Peyer's patch (tissue), 4 donors: ENCODE measurements at regions not wholly inside any gene's neighbourhood (a gene's known extent, or its start where the extent isn't known, plus 50 kb on each side); places are given as distances from the start of the nearest gene placed in this dataset.

Experiments
- DNase-seq, 3 donors: peaks; one replicate each; pipeline ENCODE4 v3.0.0-alpha.2; 2017 to 2019
- H3K27ac ChIP-seq, 4 donors: fragments of 200-600 bp; sonication (generic); one replicate each; pipeline ENCODE4 v1.5.1; 2016 to 2019
- H3K27me3 ChIP-seq, 2 donors: fragments of 200-600 bp; sonication (generic); one replicate each; pipeline ENCODE4 v1.5.1; 2019
- H3K36me3 ChIP-seq, 3 donors: fragments of 200-600 bp; sonication (generic); one replicate each; pipeline ENCODE4 v1.5.1; 2016 to 2019
- H3K4me1 ChIP-seq, 4 donors: fragments of 200-600 bp; sonication (generic); one replicate each; pipeline ENCODE4 v1.5.1; 2016 to 2019
- H3K4me3 ChIP-seq, 4 donors: fragments of 200-600 bp; sonication (generic); 1 replicate in 3 of 4; 2 replicates in 1 of 4; pipeline ENCODE4 v1.5.1; 2016 to 2019; ENCODE audit warnings: mild to moderate bottlenecking in 1 of 4
- H3K9me3 ChIP-seq, 4 donors: fragments of 200-600 bp; sonication (generic); one replicate each; pipeline ENCODE4 v1.5.1; 2016 to 2019; ENCODE audit warnings: mild to moderate bottlenecking in 1 of 4
- POLR2A ChIP-seq, 2 donors: fragments of 450-650 bp; IDR thresholded peaks; one replicate each; pipeline ENCODE4 v1.5.1; 2017; ENCODE audit warnings: antibody characterized with exemption in 2 of 2, mild to moderate bottlenecking in 2 of 2, moderate library complexity in 2 of 2
- small RNA-seq, 2 donors: library from RNA; depleted of rRNA; stranded (forward); fragments of <200 nt; gene quantifications; one replicate each; pipeline ENCODE3, GENCODE V24; 2016
- TF ChIP-seq, protein P1 (sequence below), 6 experiments: fragments of 450-650 bp in 4 of 6; fragments of 200-600 bp in 2 of 6; sonication (generic) in 1 of 6; IDR thresholded peaks; one replicate each; pipeline ENCODE4 v1.5.1; 2017 to 2019; ENCODE audit warnings: antibody characterized with exemption in 6 of 6, mild to moderate bottlenecking in 3 of 6, moderate library complexity in 1 of 6

DNA sequence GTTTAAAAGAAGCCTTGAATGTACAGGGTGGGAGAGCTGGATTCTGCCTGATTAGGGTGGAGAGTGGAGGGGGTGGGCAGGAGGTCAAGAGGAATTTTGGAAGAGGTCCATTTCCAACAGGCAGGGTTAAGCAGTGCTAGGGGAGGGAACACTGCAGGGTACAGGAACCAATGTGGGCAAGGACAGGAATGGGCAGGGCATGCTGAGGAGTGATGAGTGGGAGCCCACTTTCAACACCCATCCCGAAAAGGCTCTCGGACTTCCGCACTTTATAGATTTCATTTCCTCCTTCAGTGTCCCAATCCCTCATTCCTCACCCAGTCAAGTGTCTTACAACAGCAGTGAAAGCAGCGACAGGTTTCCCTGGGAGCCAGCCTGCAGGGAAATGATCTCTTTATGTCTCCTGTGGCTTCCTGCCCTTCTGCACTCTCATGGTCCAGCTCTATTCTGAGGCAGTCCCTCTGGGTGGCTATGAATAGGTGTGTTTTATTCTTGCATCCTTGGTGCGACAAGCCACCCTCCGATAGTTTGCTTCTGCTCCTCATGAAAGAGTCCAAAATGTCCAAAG, 50.5 kb upstream of the ZNF507 start:
- H3K4me3 ChIP-seq, result no peak overlapping the region
- no peaks in the 10 kb centered on the region for H3K9me3 ChIP-seq
- no peaks in the 10 kb centered on the region for H3K36me3 ChIP-seq
- H3K4me1 ChIP-seq, result no peaks in the 10 kb centered on the region
- no peaks in the 10 kb centered on the region for H3K27me3 ChIP-seq
- no peak for DNase-seq
- TF ChIP-seq, protein P1, sequence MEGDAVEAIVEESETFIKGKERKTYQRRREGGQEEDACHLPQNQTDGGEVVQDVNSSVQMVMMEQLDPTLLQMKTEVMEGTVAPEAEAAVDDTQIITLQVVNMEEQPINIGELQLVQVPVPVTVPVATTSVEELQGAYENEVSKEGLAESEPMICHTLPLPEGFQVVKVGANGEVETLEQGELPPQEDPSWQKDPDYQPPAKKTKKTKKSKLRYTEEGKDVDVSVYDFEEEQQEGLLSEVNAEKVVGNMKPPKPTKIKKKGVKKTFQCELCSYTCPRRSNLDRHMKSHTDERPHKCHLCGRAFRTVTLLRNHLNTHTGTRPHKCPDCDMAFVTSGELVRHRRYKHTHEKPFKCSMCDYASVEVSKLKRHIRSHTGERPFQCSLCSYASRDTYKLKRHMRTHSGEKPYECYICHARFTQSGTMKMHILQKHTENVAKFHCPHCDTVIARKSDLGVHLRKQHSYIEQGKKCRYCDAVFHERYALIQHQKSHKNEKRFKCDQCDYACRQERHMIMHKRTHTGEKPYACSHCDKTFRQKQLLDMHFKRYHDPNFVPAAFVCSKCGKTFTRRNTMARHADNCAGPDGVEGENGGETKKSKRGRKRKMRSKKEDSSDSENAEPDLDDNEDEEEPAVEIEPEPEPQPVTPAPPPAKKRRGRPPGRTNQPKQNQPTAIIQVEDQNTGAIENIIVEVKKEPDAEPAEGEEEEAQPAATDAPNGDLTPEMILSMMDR (IDR thresholded peaks at IDR 0.05), result no peak
- no peak for TF ChIP-seq POLR2A (IDR thresholded peaks at IDR 0.05)
- no peak overlapping the region for H3K27ac ChIP-seq

Small RNA genes lying in the stretch of these regions (small RNA-seq; reads per million reads assigned to genes)
- gene AC011456.1 (0 reads per million in 2 donors), gene RNA5SP471 (0 reads per million in 2 donors), gene RNA5SP472 (0 reads per million in 2 donors), gene RNU6-967P (0 reads per million in 2 donors)
